Mesothelial cell of epicardium (in vitro differentiated cells): ENCODE measurements at regions not wholly inside any gene's neighbourhood (a gene's known extent, or its start where the extent isn't known, plus 50 kb on each side); places are given as distances from the start of the nearest gene placed in this dataset.

Experiments used
- DNase-seq, 2 experiments: peaks; one replicate each; pipeline ENCODE4 v3.0.0; 2021; ENCODE audit warnings: low spot score in 2 of 2; ENCODE audit not compliant: unreplicated experiment in 2 of 2
- H3K27ac Mint-ChIP-seq: 2 replicates; pipeline ENCODE4 v1.8.0; 2021; ENCODE audit warnings: mixed read lengths
- H3K27me3 Mint-ChIP-seq: 2 replicates; pipeline ENCODE4 v1.8.0; 2021; ENCODE audit warnings: low read depth, mixed read lengths
- H3K36me3 Mint-ChIP-seq: 2 replicates; pipeline ENCODE4 v1.8.0; 2021; ENCODE audit warnings: mixed read lengths
- H3K4me1 Mint-ChIP-seq: 2 replicates; pipeline ENCODE4 v1.8.0; 2021; ENCODE audit warnings: mixed read lengths
- H3K4me3 Mint-ChIP-seq: 2 replicates; pipeline ENCODE4 v1.8.0; 2021; ENCODE audit warnings: mild to moderate bottlenecking, moderate library complexity, mixed read lengths
- H3K9me3 Mint-ChIP-seq: 2 replicates; pipeline ENCODE4 v1.8.0; 2021; ENCODE audit warnings: mixed read lengths
- TF ChIP-seq, protein P1 (sequence below): fragments of 200-600 bp; sonication (generic); IDR thresholded peaks from one replicate; pipeline ENCODE4 v1.5.0; 2021; ENCODE audit warnings: antibody characterized with exemption; ENCODE audit not compliant: unreplicated experiment

DNA sequence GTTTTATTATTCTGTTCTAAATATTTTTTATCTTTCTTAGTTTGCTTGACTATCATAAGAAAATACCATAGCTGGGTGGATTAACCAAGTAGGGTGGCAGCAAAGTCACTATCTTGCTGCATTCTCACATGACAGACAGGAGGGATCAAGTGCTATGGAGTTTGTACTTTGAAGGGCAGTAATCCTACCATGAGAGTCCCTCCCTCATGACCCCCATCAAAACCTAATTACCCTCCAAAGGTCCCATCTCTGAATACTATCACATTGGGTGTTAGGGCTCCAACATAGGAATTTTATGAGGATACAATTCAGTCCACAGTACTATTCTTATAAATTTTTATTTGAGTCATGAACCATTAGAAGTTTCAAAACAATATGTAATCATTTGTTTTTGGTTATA is 388.5 kb upstream of the B3GALT2 start:
- no peak for DNase-seq
- Mint-ChIP-seq H3K4me3 (no peak overlapping the region), H3K27me3 (no peaks in the 10 kb centered on the region), H3K27ac (no peak overlapping the region), H3K36me3 (peaks cover 16% of the 10 kb centered on the region), H3K9me3 (peaks cover 37% of the 10 kb centered on the region), H3K4me1 (no peaks in the 10 kb centered on the region)
- TF ChIP-seq, protein P1, sequence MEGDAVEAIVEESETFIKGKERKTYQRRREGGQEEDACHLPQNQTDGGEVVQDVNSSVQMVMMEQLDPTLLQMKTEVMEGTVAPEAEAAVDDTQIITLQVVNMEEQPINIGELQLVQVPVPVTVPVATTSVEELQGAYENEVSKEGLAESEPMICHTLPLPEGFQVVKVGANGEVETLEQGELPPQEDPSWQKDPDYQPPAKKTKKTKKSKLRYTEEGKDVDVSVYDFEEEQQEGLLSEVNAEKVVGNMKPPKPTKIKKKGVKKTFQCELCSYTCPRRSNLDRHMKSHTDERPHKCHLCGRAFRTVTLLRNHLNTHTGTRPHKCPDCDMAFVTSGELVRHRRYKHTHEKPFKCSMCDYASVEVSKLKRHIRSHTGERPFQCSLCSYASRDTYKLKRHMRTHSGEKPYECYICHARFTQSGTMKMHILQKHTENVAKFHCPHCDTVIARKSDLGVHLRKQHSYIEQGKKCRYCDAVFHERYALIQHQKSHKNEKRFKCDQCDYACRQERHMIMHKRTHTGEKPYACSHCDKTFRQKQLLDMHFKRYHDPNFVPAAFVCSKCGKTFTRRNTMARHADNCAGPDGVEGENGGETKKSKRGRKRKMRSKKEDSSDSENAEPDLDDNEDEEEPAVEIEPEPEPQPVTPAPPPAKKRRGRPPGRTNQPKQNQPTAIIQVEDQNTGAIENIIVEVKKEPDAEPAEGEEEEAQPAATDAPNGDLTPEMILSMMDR, result no peak

DNA sequence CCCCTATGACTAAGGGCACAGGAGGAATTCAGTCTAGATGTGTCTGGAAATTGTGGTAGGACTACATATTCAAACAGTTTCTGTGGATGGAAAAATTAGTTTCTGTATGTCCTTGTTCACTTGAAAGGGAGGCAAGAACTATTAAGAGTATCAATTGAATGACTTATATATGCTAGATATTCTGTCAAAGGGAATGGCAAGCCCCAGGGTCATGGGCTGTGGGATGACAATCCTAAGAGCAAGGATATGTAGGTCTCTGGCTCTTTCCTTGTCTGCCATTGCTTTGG is 383.5 kb upstream of the B3GALT2 start:
- H3K27me3 Mint-ChIP-seq, result no peaks in the 10 kb centered on the region
- peaks cover 16% of the 10 kb centered on the region for H3K36me3 Mint-ChIP-seq
- DNase-seq, result no peak
- peaks cover 10% of the 10 kb centered on the region for H3K4me1 Mint-ChIP-seq
- peaks cover 45% of the 10 kb centered on the region for H3K9me3 Mint-ChIP-seq
- H3K4me3 Mint-ChIP-seq, result no peak overlapping the region
- TF ChIP-seq, protein P1, result no peak
- H3K27ac Mint-ChIP-seq, result no peak overlapping the region

DNA sequence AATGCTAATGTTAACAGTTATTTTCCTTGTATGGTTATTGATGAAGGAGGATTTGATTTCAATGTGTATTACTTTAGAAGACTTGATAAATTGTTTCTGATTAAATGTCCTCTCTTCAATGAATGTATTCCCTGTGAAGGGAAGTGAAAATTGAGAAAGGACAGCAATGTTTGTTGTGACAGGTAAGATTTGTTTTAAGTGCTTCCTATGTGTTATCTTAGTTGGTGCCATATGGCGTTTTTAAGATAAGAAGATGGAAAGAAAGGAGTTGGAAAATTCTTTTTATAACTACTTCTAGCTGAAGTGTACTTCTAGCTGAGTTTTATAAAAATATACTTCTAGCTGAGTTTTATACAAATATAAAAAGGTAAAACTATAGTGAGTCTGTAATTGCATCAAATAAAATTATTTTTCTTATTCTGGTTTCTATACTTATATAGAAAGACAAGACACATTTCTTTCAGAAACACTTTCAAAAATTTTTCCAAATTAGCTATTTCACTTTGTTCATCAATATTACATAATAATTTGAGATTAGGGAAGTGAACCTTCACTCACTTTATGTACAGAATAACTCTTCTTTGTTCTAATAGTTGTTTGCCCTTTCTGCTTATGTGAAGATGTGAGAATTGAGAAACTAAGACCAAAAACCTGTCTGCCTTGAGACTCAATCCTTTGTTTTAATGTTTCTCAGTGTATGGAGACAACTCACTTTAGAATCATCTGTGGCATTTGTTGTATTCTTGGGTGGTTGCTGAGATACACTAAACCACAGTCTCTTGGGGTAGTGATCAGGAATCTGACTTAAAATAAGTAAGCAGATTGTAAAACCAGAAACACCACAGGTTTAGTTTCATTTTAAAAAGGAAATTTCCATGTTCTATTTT is 382.9 kb upstream of the B3GALT2 start:
- Mint-ChIP-seq H3K9me3 (peaks cover 44% of the 10 kb centered on the region), H3K4me3 (no peak overlapping the region), H3K36me3 (peaks cover 16% of the 10 kb centered on the region), H3K27ac (peak overlapping the region; percentile 31), H3K27me3 (no peaks in the 10 kb centered on the region), H3K4me1 (peaks cover 10% of the 10 kb centered on the region)
- TF ChIP-seq, protein P1, result no peak
- no peak for DNase-seq

DNA sequence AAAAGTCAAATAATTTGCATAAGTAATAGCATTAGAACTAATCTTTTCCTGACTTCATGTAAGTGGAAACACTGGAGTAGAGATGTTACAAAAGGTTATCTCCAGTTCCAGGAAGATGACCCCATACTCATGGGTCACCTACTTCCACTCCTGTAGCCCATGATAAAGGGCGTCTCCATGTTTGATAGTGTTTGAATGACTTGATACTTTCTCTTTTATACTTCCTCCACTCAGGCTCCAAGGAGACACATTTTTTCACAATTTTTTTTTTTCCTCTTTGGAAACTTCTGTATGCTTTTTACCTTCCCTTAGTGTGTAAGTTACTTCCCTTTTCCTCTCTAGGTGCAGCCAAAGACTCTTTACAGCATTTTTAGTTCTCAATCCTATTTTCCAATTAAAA is 382.1 kb upstream of the B3GALT2 start:
- Mint-ChIP-seq H3K9me3 (peaks cover 36% of the 10 kb centered on the region), H3K27me3 (no peaks in the 10 kb centered on the region), H3K27ac (no peak overlapping the region), H3K4me1 (peaks cover 10% of the 10 kb centered on the region), H3K36me3 (peaks cover 16% of the 10 kb centered on the region), H3K4me3 (no peak overlapping the region)
- TF ChIP-seq, protein P1, result no peak
- DNase-seq, result no peak

DNA sequence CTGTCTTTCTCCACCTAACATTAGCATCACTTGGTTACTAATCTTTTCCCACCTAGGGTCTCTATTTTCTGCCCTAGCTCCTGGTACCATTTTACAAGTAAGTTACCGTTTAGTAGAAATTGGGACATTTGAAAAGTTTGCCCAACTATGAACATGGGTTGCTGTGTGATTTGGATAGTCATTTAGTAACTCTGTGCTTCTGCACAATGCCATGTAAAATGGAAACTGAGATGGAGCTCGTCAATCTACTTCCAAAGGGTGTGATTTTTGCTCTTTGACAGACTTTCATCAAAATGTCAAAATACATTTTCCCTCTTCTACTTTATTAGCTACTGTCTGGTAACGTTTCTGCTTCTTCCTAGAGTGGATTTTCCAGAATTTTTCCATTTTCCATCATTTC is 381.5 kb upstream of the B3GALT2 start:
- Mint-ChIP-seq H3K27ac (no peak overlapping the region), H3K4me3 (no peak overlapping the region), H3K9me3 (peaks cover 31% of the 10 kb centered on the region), H3K27me3 (no peaks in the 10 kb centered on the region), H3K36me3 (peaks cover 13% of the 10 kb centered on the region), H3K4me1 (peaks cover 10% of the 10 kb centered on the region)
- TF ChIP-seq, protein P1, result no peak
- DNase-seq, result no peak

DNA sequence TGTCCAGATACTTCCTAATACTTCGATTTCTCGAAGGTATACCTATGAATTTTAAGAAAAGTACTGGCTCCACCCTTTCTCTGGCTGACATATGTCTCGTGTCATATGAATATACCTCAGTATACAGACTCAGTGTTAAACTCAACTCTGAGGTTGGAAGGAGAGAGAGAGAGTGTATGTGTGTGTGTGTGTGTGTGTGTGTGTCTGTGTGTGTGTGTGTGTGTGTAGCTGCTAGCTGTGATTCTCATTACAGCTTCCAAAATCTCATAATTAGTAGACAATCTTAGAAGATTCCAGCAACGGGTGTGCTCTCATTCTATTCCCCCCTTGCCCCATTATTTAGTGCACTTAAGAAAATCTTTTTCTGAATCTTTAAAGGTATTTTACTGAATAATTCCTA is 380.3 kb upstream of the B3GALT2 start:
- Mint-ChIP-seq H3K4me1 (peaks cover 12% of the 10 kb centered on the region), H3K9me3 (peaks cover 22% of the 10 kb centered on the region), H3K27ac (no peak overlapping the region), H3K27me3 (no peaks in the 10 kb centered on the region), H3K36me3 (peaks cover 5% of the 10 kb centered on the region), H3K4me3 (no peak overlapping the region)
- DNase-seq, result no peak
- TF ChIP-seq, protein P1, result no peak
